Thoracic aorta (tissue), 2 donors: ENCODE measurements at regions not wholly inside any gene's neighbourhood (a gene's known extent, or its start where the extent isn't known, plus 50 kb on each side); places are given as distances from the start of the nearest gene placed in this dataset.
"Not testable (repeated sequence)": the region's sequence is repeated elsewhere in the genome, so short reads cannot be mapped to it uniquely, and the experiment has no call there.

Experiments
- ATAC-seq: fragments of 150-250 bp; one replicate; pipeline ENCODE4 v1.8.0; 2017; ENCODE audit warnings: low read depth; ENCODE audit not compliant: insufficient number of reproducible peaks, low FRiP score
- DNase-seq: peaks from one replicate; pipeline ENCODE4 v3.0.0-alpha.2; 2020; ENCODE audit warnings: low spot score
- H3K27ac ChIP-seq, 2 donors: fragments of 200-600 bp; sonication (generic); 1 replicate in 1 of 2; 2 replicates in 1 of 2; pipeline ENCODE4 v1.5.1; 2016; ENCODE audit warnings: mild to moderate bottlenecking in 2 of 2, moderate library complexity in 2 of 2
- H3K27me3 ChIP-seq: fragments of 200-600 bp; sonication (generic); replicated peaks from 2 replicates; pipeline ENCODE4 v1.6.0; 2016; ENCODE audit warnings: mild to moderate bottlenecking; ENCODE audit not compliant: insufficient read depth
- H3K36me3 ChIP-seq: fragments of 200-600 bp; sonication (generic); one replicate; pipeline ENCODE4 v1.5.1; 2016
- H3K4me1 ChIP-seq, 2 donors: fragments of 200-600 bp; sonication (generic); 1 replicate in 1 of 2; 2 replicates in 1 of 2; pipeline versions ENCODE4 v1.5.1 to v1.6.0; 2016; ENCODE audit warnings: low read depth in 2 of 2, mild to moderate bottlenecking in 1 of 2; ENCODE audit not compliant: control insufficient read depth in 1 of 2
- H3K4me3 ChIP-seq: fragments of 200-600 bp; sonication (generic); 2 replicates; pipeline ENCODE4 v1.5.1; 2016; ENCODE audit warnings: mild to moderate bottlenecking
- H3K9me3 ChIP-seq: fragments of 200-600 bp; sonication (generic); 2 replicates; pipeline ENCODE4 v1.5.1; 2016
- TF ChIP-seq, protein P1 (sequence below): fragments of 200-600 bp; sonication (generic); IDR thresholded peaks from one replicate; pipeline ENCODE4 v1.5.1; 2019; ENCODE audit warnings: antibody characterized with exemption

DNA sequence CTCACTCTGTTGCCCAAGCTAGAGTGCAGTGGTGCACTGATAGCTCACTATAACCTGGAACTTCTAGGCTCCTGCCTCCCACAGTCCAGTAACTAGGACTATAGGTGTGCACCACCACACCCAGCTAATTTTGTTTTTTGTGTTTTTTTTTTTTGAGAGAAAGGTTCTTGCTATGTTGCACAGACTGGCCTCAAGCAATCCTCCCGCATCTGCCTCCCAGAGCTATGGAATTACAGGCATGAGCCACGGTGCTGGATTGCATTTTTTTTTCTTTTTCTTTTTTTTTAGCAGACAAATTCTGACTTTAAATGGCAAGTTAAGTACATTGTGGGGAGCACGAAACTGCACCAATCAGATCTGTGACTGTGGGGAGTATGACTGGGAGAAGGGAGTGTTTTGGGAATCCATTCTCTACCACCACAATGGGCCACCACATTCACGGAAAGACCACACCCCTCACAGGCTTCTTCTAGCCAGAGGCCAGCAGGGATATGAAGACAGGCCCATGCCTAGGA, 58.1 kb upstream of the MSMB start:
- Histone ChIP-seq H3K4me1 (peaks cover 4 to 8% of the 10 kb centered on the region in 2 donors), H3K27ac (no peak overlapping the region), H3K9me3 (no peaks in the 10 kb centered on the region), H3K36me3 (no peaks in the 10 kb centered on the region), H3K27me3 (no peaks in the 10 kb centered on the region), H3K4me3 (no peak overlapping the region)
- TF ChIP-seq, protein P1, sequence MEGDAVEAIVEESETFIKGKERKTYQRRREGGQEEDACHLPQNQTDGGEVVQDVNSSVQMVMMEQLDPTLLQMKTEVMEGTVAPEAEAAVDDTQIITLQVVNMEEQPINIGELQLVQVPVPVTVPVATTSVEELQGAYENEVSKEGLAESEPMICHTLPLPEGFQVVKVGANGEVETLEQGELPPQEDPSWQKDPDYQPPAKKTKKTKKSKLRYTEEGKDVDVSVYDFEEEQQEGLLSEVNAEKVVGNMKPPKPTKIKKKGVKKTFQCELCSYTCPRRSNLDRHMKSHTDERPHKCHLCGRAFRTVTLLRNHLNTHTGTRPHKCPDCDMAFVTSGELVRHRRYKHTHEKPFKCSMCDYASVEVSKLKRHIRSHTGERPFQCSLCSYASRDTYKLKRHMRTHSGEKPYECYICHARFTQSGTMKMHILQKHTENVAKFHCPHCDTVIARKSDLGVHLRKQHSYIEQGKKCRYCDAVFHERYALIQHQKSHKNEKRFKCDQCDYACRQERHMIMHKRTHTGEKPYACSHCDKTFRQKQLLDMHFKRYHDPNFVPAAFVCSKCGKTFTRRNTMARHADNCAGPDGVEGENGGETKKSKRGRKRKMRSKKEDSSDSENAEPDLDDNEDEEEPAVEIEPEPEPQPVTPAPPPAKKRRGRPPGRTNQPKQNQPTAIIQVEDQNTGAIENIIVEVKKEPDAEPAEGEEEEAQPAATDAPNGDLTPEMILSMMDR = no peak
- DNase-seq = no peak
- ATAC-seq = no peak

- not testable (repeated sequence) for H3K36me3 ChIP-seq, ATAC-seq, H3K27ac ChIP-seq, H3K4me1 ChIP-seq, H3K4me3 ChIP-seq, H3K9me3 ChIP-seq, DNase-seq, H3K27me3 ChIP-seq
Measured at GRCh38 chr10:46105416-46105815, 59.3 kb upstream of the MSMB start.

DNA sequence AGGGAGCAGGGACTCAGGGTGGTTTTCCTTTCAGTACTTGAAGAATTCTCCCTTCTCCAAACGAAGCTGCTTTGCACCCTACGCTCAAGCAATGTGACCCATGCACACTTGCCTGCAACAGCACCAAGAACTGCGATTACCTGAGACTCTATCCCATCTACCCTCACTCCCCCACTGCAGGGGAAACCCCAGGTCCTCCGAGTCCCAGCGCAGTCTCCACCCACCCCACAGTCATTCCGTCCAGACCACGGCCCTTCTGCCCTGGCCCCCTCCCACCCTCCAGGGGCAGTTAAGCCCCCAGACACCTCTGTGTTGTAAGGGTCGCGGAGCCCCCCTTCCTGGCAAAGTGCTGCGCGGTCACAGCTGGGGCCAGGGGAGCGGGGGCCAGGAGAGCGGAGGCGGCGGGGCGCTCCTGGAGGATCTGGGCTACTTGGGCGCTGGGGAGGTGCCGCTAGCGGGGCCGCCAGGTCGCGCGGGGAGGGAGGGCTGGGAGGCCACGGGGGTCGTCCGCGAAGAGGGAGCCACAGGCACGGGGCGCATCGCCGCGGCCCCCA, 59.9 kb upstream of the MSMB start:
- H3K27me3 ChIP-seq, H3K9me3 ChIP-seq, H3K36me3 ChIP-seq, ATAC-seq, H3K27ac ChIP-seq, H3K4me1 ChIP-seq, DNase-seq: not testable (repeated sequence)
- H3K4me3 ChIP-seq = peak overlapping the region; percentile 72

- peak overlapping the region; percentile 72 for H3K4me3 ChIP-seq
- TF ChIP-seq, protein P1 = peak; percentile 23
- DNase-seq = no peak
- H3K27me3 ChIP-seq = no peaks in the 10 kb centered on the region
- ATAC-seq = peak; percentile 89
- no peaks in the 10 kb centered on the region for H3K9me3 ChIP-seq
- no peak overlapping the region for H3K27ac ChIP-seq
- peaks cover 4 to 8% of the 10 kb centered on the region in 2 donors for H3K4me1 ChIP-seq
- no peaks in the 10 kb centered on the region for H3K36me3 ChIP-seq
Measured at GRCh38 chr10:46106410-46107255, 60.6 kb upstream of the MSMB start.

GRCh38 chr10:46108158-46108499, 62.1 kb upstream of the MSMB start:
- DNase-seq, H3K4me3 ChIP-seq, ATAC-seq, H3K9me3 ChIP-seq, H3K4me1 ChIP-seq, H3K27me3 ChIP-seq, H3K27ac ChIP-seq, H3K36me3 ChIP-seq: not testable (repeated sequence)

DNA sequence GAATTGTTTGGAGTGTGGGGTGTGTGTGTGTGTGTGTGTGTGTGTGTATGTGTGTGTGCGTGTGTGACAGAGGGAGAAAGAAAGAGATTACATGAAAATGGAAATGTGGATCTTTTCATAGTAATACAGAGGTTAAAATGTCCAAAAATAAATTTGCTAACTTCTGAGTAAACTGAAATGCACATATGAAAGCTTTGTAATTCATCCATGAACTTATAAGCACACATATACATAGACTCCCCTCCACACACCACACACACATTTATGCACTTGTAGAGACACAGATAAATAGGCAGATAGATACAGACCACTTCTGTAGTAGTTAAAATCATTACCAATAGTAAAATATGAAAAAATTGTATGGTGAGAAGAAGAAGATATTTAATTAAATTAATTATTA, 108.2 kb upstream of the MSMB start:
- not testable (repeated sequence) for H3K9me3 ChIP-seq, DNase-seq, H3K36me3 ChIP-seq, H3K27me3 ChIP-seq, H3K4me3 ChIP-seq, H3K4me1 ChIP-seq, H3K27ac ChIP-seq, ATAC-seq

- not testable (repeated sequence) for DNase-seq, H3K4me3 ChIP-seq, H3K27me3 ChIP-seq, H3K36me3 ChIP-seq, H3K9me3 ChIP-seq, H3K4me1 ChIP-seq, H3K27ac ChIP-seq, ATAC-seq
Measured at GRCh38 chr10:46154683-46155082, 108.6 kb upstream of the MSMB start.

- ATAC-seq, H3K27me3 ChIP-seq, H3K4me3 ChIP-seq, H3K27ac ChIP-seq, DNase-seq, H3K36me3 ChIP-seq, H3K9me3 ChIP-seq, H3K4me1 ChIP-seq: not testable (repeated sequence)
Measured at GRCh38 chr10:46156866-46157265, 110.8 kb upstream of the MSMB start.
